Panc1 (cell line): ENCODE measurements at regions not wholly inside any gene's neighbourhood (a gene's known extent, or its start where the extent isn't known, plus 50 kb on each side); places are given as distances from the start of the nearest gene placed in this dataset.

ENCODE experiments used
- ATAC-seq: fragments of 200-7000 bp; cut with Tn5 transposase; 2 replicates; pipeline ENCODE4 v1.9.1; 2020; ENCODE audit warnings: mild to moderate bottlenecking, moderate library complexity
- BruUV-seq: library from RNA; stranded (reverse); fragments of 400-500 nt; replicated peaks from 2 replicates; lab custom pipeline; 2021; lab: Mats Ljungman, UMichigan
- CTCF ChIA-PET: fragments of 300-600 bp; sonication (Branson Sonifier 250); formaldehyde crosslinking; loops from one replicate; lab custom pipeline; 2022; ENCODE audit warnings: antibody characterized with exemption; lab: Charles Lee
- POLR2A ChIA-PET: fragments of 300-600 bp; sonication (Branson Sonifier 250); formaldehyde crosslinking; loops from one replicate; lab custom pipeline; 2022; ENCODE audit warnings: antibody characterized with exemption; lab: Charles Lee
- DNase-seq: peaks from one replicate; pipeline ENCODE4 v3.0.0-alpha.2; 2010; ENCODE audit warnings: low read depth, low spot score
- H3K27ac ChIP-seq: 2 replicates; pipeline ENCODE4 v1.5.1; 2011; ENCODE audit warnings: mild to moderate bottlenecking, low read length, inconsistent platforms
- H3K27me3 ChIP-seq: fragments of 200-500 bp; sonication (Bioruptor generic); 2 replicates; pipeline ENCODE4 v1.6.0; 2014; ENCODE audit warnings: low read length, inconsistent platforms; ENCODE audit not compliant: control insufficient read depth, insufficient read depth
- H3K36me3 ChIP-seq: fragments of 200-500 bp; sonication (Bioruptor generic); 2 replicates; pipeline ENCODE4 v1.5.1; 2014; ENCODE audit warnings: inconsistent platforms, mild to moderate bottlenecking, low read length, moderate library complexity; ENCODE audit not compliant: control insufficient read depth, insufficient read depth
- H3K4me1 ChIP-seq: 2 replicates; pipeline ENCODE4 v1.5.1; 2011; ENCODE audit warnings: inconsistent platforms, mild to moderate bottlenecking, low read length, moderate library complexity; ENCODE audit not compliant: control insufficient read depth, insufficient read depth
- H3K4me3 ChIP-seq, 2 experiments: 2 replicates each; pipeline ENCODE4 v1.5.1; 2011 to 2012; ENCODE audit warnings: low read depth in 2 of 2, low read length in 2 of 2, mild to moderate bottlenecking in 2 of 2, inconsistent platforms in 1 of 2, moderate library complexity in 1 of 2
- H3K9me3 ChIP-seq: fragments of 200-500 bp; sonication (Bioruptor generic); 2 replicates; pipeline ENCODE4 v1.5.1; 2014; ENCODE audit warnings: low read depth, mild to moderate bottlenecking, inconsistent platforms, low read length, moderate library complexity; ENCODE audit not compliant: control insufficient read depth, insufficient read depth
- CTCF ChIP-seq: fragments of 450-650 bp; IDR thresholded peaks from 2 replicates; pipeline ENCODE4 v1.5.1; 2017; ENCODE audit warnings: mild to moderate bottlenecking
- POLR2AphosphoS5 ChIP-seq: IDR thresholded peaks from 2 replicates; pipeline ENCODE4 v1.6.1; 2012; ENCODE audit warnings: mild to moderate bottlenecking, low read depth, low read length, moderate library complexity
- REST ChIP-seq, 2 experiments: IDR thresholded peaks; 2 replicates each; pipeline ENCODE4 v1.6.1; 2011 to 2012; ENCODE audit warnings: low read depth in 2 of 2, control low read depth in 1 of 2, low read length in 1 of 2, mild to moderate bottlenecking in 1 of 2, moderate library complexity in 1 of 2; ENCODE audit not compliant: insufficient read depth in 1 of 2
- SIN3A ChIP-seq: IDR thresholded peaks from 2 replicates; pipeline ENCODE4 v1.6.1; 2012; ENCODE audit warnings: low read depth, mild to moderate bottlenecking, low read length, moderate library complexity, borderline replicate concordance; ENCODE audit not compliant: insufficient read depth
- TCF7L2 ChIP-seq: IDR thresholded peaks from 2 replicates; pipeline ENCODE4 v1.6.1; 2011; ENCODE audit warnings: mild to moderate bottlenecking, low read depth, low read length, inconsistent platforms
- in situ Hi-C: cut with HindIII; loops from 2 replicates; pipeline ENCODE4 v1.10.0; 2016; ENCODE audit warnings: low sequenced_read_pairs, low pct_unique_long_range_greater_than_20kb
- intact Hi-C: fragments of 100-400 bp; cut with micrococcal nuclease; formaldehyde crosslinking; loops from one replicate; pipeline ENCODE4 v1.10.0; 2022; ENCODE audit not compliant: unreplicated experiment

- no peaks in the 10 kb centered on the region for H3K27me3 ChIP-seq
- no peaks in the 10 kb centered on the region for H3K36me3 ChIP-seq
- in situ Hi-C loops = no loop called here
Observed at GRCh38 chr9:90009447-90009846, 404.6 kb downstream of the GADD45G start.

GRCh38 chr9:90010793-90011192, 406.0 kb downstream of the GADD45G start:
- Histone ChIP-seq H3K27ac (no peak overlapping the region), H3K9me3 (no peaks in the 10 kb centered on the region), H3K4me1 (no peaks in the 10 kb centered on the region), H3K27me3 (no peaks in the 10 kb centered on the region), H3K4me3 (no peak overlapping the region), H3K36me3 (no peaks in the 10 kb centered on the region)
- CTCF ChIA-PET = no interaction called here
- intact Hi-C loops = no loop called here
- TF ChIP-seq TCF7L2 (no peak), SIN3A (no peak), REST (IDR thresholded peaks at IDR 0.05; ENCODE audit: insufficient read depth in 1 of 2, low read depth in 2 of 2, low read length in 1 of 2) (no peak), CTCF (no peak), POLR2AphosphoS5 (no peak)
- POLR2A ChIA-PET = no interaction called here
- DNase-seq (no peak), ATAC-seq (no peak)
- in situ Hi-C loops = no loop called here
- BruUV-seq = no TSS peak

More at GRCh38 chr9:90009447-90009846, 404.6 kb downstream of the GADD45G start:
- no TSS peak for BruUV-seq
- DNase-seq (no peak), ATAC-seq (no peak)
- intact Hi-C loops = no loop called here
- Histone ChIP-seq H3K27ac (no peak overlapping the region), H3K4me1 (no peaks in the 10 kb centered on the region), H3K4me3 (no peak overlapping the region), H3K9me3 (no peaks in the 10 kb centered on the region)
- no peak for TF ChIP-seq POLR2AphosphoS5
- TF ChIP-seq SIN3A = no peak
- TF ChIP-seq TCF7L2 = no peak
- TF ChIP-seq CTCF = no peak
- TF ChIP-seq REST (IDR thresholded peaks at IDR 0.05; ENCODE audit: insufficient read depth in 1 of 2, low read depth in 2 of 2, low read length in 1 of 2) = no peak
- ChIA-PET POLR2A (no interaction called here), CTCF (no interaction called here)
